ENCODE measurements at regions not wholly inside any gene's neighbourhood (a gene's known extent, or its start where the extent isn't known, plus 50 kb on each side); places are given as distances from the start of the nearest gene placed in this dataset.

GRCh38 chr13:89401264-89401675, 1730.1 kb downstream of the SLITRK5 start:
- TF ChIP-seq CTCF (IDR thresholded peaks at IDR 0.05) (no peak), POLR2A (IDR thresholded peaks at IDR 0.05) (no peak)
